ENCODE measurements at regions not wholly inside any gene's neighbourhood (a gene's known extent, or its start where the extent isn't known, plus 50 kb on each side); places are given as distances from the start of the nearest gene placed in this dataset.

DNA sequence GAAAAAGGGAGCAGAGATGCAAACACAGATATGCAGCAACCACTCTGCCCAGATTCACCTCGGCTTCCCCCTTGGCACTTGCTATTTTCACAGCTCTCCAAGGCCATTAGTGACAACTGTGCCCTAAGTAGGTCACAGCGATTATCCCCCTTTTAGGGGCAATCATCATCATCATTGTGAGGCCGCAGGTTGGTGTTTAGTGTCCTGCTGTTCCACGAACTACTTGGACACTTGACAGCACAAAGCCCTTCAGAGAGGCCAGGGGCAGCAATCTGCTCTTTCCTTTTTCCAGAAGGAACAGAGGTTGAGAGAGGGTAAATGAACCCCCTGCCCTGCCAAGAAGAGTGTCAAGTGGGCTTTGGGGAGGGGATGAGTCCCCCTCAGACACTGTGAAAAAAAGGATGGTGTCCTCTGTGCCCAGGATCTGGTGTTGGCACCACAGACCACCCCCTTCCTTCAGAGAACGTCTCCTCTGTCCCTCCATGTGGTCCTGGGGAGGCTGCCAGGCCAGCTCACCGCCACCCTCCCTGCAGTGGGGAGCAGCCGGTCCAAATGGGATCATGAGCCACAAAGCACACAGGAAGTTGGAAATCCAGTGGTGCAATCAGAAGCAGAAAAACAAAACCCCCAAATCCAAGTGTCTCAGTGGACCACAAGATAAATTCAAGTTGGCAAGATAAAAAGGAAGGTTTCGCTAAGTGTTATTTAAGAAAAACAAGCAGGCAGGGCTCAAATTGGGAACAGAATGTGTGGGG lies 78.4 kb upstream of the MED9 start:
- intact Hi-C loops (cut with DNase I; ENCODE audit: low total_unique reads) (loop anchor here (5.0 kb wide), 1 partner anchor 49 kb away; no protein-coding TSS in a partner anchor), in situ Hi-C loops (cut with MboI; ENCODE audit: low sequenced_read_pairs in 4 of 4) (no loop called here)
- ATAC-seq (peak; percentile 71 to 77), DNase-seq (peak; percentile 42 to 65)
- H3K4me3 ChIP-seq, result no peak overlapping the region
- H3K9me3 ChIP-seq, result no peaks in the 10 kb centered on the region
- peak overlapping the region; percentile 14 to 64 (median 58) for H3K27ac ChIP-seq
- H3K4me1 ChIP-seq, result no peaks in the 10 kb centered on the region
- no peaks in the 10 kb centered on the region for H3K36me3 ChIP-seq
- no peak for TF ChIP-seq POLR2A (IDR thresholded peaks at IDR 0.05)
- TF ChIP-seq, protein P1, sequence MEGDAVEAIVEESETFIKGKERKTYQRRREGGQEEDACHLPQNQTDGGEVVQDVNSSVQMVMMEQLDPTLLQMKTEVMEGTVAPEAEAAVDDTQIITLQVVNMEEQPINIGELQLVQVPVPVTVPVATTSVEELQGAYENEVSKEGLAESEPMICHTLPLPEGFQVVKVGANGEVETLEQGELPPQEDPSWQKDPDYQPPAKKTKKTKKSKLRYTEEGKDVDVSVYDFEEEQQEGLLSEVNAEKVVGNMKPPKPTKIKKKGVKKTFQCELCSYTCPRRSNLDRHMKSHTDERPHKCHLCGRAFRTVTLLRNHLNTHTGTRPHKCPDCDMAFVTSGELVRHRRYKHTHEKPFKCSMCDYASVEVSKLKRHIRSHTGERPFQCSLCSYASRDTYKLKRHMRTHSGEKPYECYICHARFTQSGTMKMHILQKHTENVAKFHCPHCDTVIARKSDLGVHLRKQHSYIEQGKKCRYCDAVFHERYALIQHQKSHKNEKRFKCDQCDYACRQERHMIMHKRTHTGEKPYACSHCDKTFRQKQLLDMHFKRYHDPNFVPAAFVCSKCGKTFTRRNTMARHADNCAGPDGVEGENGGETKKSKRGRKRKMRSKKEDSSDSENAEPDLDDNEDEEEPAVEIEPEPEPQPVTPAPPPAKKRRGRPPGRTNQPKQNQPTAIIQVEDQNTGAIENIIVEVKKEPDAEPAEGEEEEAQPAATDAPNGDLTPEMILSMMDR (IDR thresholded peaks at IDR 0.05 in 4 of 5, conservative IDR thresholded peaks at IDR 0.05 in 1 of 5), result no peak
- H3K27me3 ChIP-seq, result peaks cover 0 to 4% (median 0%) of the 10 kb centered on the region in 3 donors

DNA sequence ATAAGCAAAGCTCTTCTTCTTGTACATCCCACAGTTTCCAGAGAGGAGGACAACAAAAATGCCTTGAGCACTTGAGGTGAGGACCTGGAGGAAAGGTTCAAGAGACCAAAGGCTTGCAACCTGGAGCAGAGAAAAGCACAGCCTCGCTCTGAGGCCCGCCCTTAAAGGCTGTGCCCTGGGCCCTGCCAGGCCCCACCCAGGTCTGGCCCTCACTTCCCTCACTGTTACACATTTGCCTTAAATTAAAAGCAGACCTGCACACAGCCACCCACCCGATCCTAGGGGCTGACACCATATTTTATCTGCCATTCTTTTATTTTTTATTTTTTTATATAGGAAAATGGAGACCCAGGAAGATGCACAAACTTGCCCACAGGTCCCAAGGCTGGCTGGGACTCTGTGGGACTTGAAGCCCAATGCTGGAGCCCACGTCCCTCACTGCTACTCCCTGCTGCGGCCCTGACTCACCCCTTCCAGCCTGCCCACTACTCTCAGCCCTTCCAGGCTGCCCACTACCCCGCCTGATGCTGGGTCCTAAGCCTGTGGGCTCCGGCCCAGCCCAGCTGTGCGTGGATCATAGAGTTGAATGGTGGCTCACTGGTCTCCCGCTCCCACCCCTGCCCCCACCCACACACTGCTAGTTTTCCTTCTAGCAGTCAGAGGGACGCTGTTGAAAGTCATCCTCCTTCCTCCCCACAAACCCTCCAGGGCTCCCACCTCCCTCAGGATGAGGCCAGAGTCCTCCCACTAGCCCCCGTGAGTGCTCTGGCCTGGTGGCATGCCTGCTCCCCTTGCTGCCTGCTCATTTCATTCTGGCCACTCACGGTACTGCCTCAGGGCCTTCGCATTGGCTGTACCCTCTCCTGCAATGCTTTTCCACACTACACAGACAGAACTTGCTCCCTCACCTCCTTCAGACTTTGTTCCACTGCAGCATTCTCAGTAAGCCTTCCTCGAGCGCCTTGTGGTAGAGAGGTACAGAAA lies 77.6 kb upstream of the MED9 start:
- Histone ChIP-seq H3K27ac (peak overlapping the region in 3 of 4 donors; percentile 52 to 64 (median 59)), H3K4me3 (no peak overlapping the region), H3K36me3 (no peaks in the 10 kb centered on the region), H3K4me1 (no peaks in the 10 kb centered on the region), H3K9me3 (no peaks in the 10 kb centered on the region), H3K27me3 (peaks cover 0 to 5% (median 0%) of the 10 kb centered on the region in 3 donors)
- DNase-seq, result peak in 1 of 2 donors; percentile 47
- TF ChIP-seq, protein P1 (IDR thresholded peaks at IDR 0.05 in 4 of 5, conservative IDR thresholded peaks at IDR 0.05 in 1 of 5), result no peak
- TF ChIP-seq POLR2A (IDR thresholded peaks at IDR 0.05), result no peak
- intact Hi-C loops (cut with DNase I; ENCODE audit: low total_unique reads), result loop anchor here (5.0 kb wide), 1 partner anchor 48 kb away; no protein-coding TSS in a partner anchor
- in situ Hi-C loops (cut with MboI; ENCODE audit: low sequenced_read_pairs in 4 of 4), result no loop called here
- ATAC-seq, result peak; percentile 36 to 57

DNA sequence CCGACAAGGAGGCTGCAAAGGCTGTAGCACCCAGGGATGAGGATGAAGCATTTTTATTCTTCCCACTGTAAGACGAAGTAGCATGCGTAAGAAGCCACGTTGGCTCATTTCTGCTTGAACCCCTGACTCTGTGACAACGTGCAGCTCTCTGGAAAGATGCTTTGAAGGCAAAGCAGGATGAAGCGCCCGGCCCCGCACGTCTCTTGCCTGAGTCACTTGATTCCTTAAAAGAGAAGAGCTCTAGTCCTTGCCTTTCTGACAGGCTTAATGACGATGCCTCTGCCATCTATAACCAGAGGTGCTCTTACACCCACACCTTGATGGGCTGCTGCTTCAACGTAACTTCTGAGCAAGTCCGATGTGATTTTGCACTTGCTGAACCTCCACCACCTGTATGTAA lies 76.7 kb upstream of the MED9 start:
- intact Hi-C loops (cut with DNase I; ENCODE audit: low total_unique reads), result no loop called here
- H3K4me1 ChIP-seq, result no peaks in the 10 kb centered on the region

DNA sequence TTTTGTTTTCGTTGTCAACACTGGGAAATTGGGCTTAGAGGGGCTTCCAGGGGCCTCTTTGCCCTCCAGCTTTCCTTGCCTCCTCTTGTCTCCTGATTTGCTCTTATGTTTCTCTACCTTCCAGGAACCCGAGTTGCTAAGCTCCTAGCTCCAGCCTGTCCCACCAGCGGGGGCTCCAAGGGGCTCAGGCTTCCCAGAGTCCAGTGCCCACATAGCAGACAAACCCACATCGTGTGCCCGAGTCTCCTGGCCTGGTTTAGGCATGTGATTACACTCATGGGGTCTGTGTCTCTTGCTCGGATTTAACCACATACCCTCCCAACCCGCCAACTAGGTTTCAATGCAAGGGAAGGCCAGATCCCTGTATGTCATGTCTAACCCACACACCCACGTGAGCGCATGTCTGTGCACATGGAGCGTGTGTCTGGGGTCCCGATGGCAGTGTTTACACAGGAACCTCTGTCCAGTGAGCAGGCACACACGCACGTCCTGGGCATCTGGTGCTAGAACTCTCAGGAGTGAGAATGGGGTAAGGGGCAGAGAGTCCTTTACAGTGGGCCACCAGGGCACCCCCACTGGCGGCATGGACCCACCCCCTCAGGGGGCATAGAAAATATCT lies 76.1 kb upstream of the MED9 start:
- Histone ChIP-seq H3K27ac (peak overlapping the region in 1 of 4 donors; percentile 59), H3K36me3 (no peaks in the 10 kb centered on the region), H3K27me3 (peaks cover 0 to 5% (median 0%) of the 10 kb centered on the region in 3 donors), H3K4me1 (no peaks in the 10 kb centered on the region), H3K4me3 (no peak overlapping the region), H3K9me3 (no peaks in the 10 kb centered on the region)
- ATAC-seq (no peak), DNase-seq (no peak)
- in situ Hi-C loops (cut with MboI; ENCODE audit: low sequenced_read_pairs in 4 of 4), result no loop called here
- intact Hi-C loops (cut with DNase I; ENCODE audit: low total_unique reads), result no loop called here
- TF ChIP-seq POLR2A (IDR thresholded peaks at IDR 0.05), result no peak
- TF ChIP-seq, protein P1 (IDR thresholded peaks at IDR 0.05 in 4 of 5, conservative IDR thresholded peaks at IDR 0.05 in 1 of 5), result no peak

More for the DNA sequence above, 76.7 kb upstream of the MED9 start:
- no peak overlapping the region for H3K4me3 ChIP-seq
- H3K27me3 ChIP-seq, result peaks cover 0 to 5% (median 0%) of the 10 kb centered on the region in 3 donors
- peak overlapping the region in 1 of 4 donors; percentile 59 for H3K27ac ChIP-seq
- no peak for DNase-seq
- H3K36me3 ChIP-seq, result no peaks in the 10 kb centered on the region
- in situ Hi-C loops (cut with MboI; ENCODE audit: low sequenced_read_pairs in 4 of 4), result no loop called here
- no peak for ATAC-seq
- TF ChIP-seq, protein P1 (IDR thresholded peaks at IDR 0.05 in 4 of 5, conservative IDR thresholded peaks at IDR 0.05 in 1 of 5), result no peak
- no peak for TF ChIP-seq POLR2A (IDR thresholded peaks at IDR 0.05)
- H3K9me3 ChIP-seq, result no peaks in the 10 kb centered on the region
